Endothelial cell of umbilical vein (primary cell): ENCODE measurements at regions not wholly inside any gene's neighbourhood (a gene's known extent, or its start where the extent isn't known, plus 50 kb on each side); places are given as distances from the start of the nearest gene placed in this dataset.

Experiments used
- EZH2 ChIP-seq: IDR thresholded peaks from 2 replicates; pipeline ENCODE4 v1.6.1; 2012; ENCODE audit warnings: borderline replicate concordance, low read depth, mild to moderate bottlenecking, moderate library complexity, low read length, inconsistent platforms; ENCODE audit not compliant: severe bottlenecking
- FOS ChIP-seq: IDR thresholded peaks from 2 replicates; pipeline ENCODE4 v1.6.1; 2011; ENCODE audit warnings: mild to moderate bottlenecking, low read length, moderate library complexity, borderline replicate concordance; ENCODE audit not compliant: insufficient read depth
- GATA2 ChIP-seq: IDR thresholded peaks from 2 replicates; pipeline ENCODE4 v1.7.0; 2011; ENCODE audit warnings: low read depth, mild to moderate bottlenecking, moderate library complexity, mixed read lengths, low read length; ENCODE audit not compliant: insufficient read length, insufficient read depth
- JUN ChIP-seq: IDR thresholded peaks from 2 replicates; pipeline ENCODE4 v1.6.1; 2011; ENCODE audit warnings: borderline replicate concordance, low read depth; ENCODE audit not compliant: insufficient read length, insufficient read depth
- MYC ChIP-seq: IDR thresholded peaks from one replicate; pipeline ENCODE4 v1.6.1; 2011; ENCODE audit warnings: mild to moderate bottlenecking, low read depth, low read length
- POLR2A ChIP-seq: IDR thresholded peaks from 2 replicates; pipeline ENCODE4 v1.6.1; 2012; ENCODE audit warnings: low read depth, mild to moderate bottlenecking, control low read depth, low read length
- POLR2AphosphoS5 ChIP-seq: IDR thresholded peaks from 2 replicates; pipeline ENCODE4 v1.6.1; 2012; ENCODE audit warnings: low read depth, mild to moderate bottlenecking, control low read depth, low read length, moderate library complexity; ENCODE audit not compliant: insufficient read depth
- TF ChIP-seq, protein P1 (sequence below), 2 donors: IDR thresholded peaks; 1 replicate in 1 of 2; 2 replicates in 1 of 2; pipeline ENCODE4 v1.5.1; 2011; ENCODE audit warnings: low read length in 2 of 2, mild to moderate bottlenecking in 2 of 2, moderate library complexity in 2 of 2, control low read depth in 1 of 2, inconsistent platforms in 1 of 2, low read depth in 1 of 2; ENCODE audit not compliant: insufficient read depth in 1 of 2; ENCODE audit errors: extremely low read depth in 1 of 2
- TF ChIP-seq, protein P2 (sequence below): IDR thresholded peaks from 2 replicates; pipeline ENCODE4 v1.6.1; 2011; ENCODE audit not compliant: insufficient read depth, insufficient read length

DNA sequence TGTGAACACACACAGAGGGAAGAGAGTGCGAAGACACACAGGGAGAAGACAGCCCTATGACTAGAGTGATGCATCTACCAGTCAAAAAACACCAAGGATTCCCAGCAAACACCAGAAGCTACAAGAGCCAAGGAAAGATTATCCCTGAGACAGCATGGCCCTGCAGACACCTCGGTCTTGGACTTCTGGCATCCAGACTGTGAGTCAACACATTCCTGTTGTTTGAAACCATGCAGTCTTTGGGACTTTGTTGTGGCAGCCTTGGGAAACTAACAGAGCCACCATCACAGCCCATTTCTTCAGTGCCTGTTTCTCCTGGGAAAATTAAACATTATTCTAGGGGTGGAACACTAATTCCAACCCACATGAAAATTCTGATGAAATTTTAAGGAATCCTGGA lies 220.6 kb downstream of the GXYLT1 start:
- TF ChIP-seq, protein P1, sequence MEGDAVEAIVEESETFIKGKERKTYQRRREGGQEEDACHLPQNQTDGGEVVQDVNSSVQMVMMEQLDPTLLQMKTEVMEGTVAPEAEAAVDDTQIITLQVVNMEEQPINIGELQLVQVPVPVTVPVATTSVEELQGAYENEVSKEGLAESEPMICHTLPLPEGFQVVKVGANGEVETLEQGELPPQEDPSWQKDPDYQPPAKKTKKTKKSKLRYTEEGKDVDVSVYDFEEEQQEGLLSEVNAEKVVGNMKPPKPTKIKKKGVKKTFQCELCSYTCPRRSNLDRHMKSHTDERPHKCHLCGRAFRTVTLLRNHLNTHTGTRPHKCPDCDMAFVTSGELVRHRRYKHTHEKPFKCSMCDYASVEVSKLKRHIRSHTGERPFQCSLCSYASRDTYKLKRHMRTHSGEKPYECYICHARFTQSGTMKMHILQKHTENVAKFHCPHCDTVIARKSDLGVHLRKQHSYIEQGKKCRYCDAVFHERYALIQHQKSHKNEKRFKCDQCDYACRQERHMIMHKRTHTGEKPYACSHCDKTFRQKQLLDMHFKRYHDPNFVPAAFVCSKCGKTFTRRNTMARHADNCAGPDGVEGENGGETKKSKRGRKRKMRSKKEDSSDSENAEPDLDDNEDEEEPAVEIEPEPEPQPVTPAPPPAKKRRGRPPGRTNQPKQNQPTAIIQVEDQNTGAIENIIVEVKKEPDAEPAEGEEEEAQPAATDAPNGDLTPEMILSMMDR (IDR thresholded peaks at IDR 0.05; ENCODE audit: extremely low read depth in 1 of 2, insufficient read depth in 1 of 2, low read depth in 1 of 2, low read length in 2 of 2): no peak
- TF ChIP-seq POLR2A (no peak), FOS (no peak), EZH2 (no peak), JUN (no peak), GATA2 (no peak), POLR2AphosphoS5 (no peak), MYC (no peak)
- TF ChIP-seq, protein P2, sequence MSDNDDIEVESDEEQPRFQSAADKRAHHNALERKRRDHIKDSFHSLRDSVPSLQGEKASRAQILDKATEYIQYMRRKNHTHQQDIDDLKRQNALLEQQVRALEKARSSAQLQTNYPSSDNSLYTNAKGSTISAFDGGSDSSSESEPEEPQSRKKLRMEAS: no peak
